T-helper 1 cell (primary cell): ENCODE measurements at regions not wholly inside any gene's neighbourhood (a gene's known extent, or its start where the extent isn't known, plus 50 kb on each side); places are given as distances from the start of the nearest gene placed in this dataset.

Experiments
- DNase-seq, 5 donors: peaks; one replicate each; pipeline ENCODE4 v3.0.0-alpha.2; 2012 to 2020

DNA sequence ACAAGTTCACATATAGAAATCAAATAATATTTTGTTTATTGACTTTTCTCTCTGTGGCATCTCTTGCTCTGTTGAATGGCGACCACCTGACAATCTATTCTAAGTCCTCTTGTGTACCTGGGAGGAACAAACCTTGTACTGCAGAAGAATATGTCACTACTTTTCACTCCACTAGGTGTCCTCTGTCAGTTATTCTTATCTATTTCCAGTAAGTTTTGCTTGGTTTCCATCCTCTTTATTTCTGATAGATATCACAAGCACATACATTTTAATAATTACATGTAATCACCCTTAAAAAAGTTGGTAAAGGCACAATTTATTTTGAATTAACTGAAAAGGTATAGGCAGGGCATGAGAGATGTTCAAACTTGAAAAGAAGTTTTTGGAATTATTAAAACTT, 238.4 kb downstream of the SNCA start:
- DNase-seq: no peak

DNA sequence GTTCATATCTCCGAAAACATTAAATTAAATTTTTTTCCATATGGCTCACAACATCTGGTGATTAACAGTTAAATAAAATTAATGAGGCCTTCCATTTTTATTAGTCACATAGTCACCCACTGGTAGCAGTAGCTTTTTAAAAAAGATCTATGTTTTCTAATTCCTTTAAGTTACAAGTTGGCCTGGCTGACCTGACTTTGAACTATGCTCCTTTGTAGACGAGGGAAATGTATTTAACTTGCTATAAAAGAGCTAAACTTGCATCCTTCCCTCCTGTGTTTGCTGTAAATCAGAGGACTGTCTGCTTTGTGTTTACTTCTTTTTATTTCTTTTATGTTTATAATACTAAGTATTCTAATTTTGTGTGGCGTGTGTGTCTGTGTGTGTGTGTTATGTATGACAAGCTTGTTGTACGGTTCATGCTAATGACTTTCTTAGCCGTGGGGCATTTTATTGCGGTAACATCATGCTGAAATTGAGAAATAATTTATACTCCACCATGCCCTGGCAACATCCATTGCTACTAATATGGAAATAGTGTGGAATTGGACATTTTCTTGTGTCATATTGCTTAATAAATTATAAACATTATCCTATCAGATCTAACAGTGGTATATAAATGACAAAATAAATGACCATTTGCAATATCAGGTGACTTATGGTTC, 241.7 kb downstream of the SNCA start:
- DNase-seq: no peak

- no peak for DNase-seq
Measured at GRCh38 chr4:89590128-89590527, 246.8 kb downstream of the SNCA start.

- DNase-seq: no peak
Measured at GRCh38 chr4:89588421-89588820, 248.5 kb downstream of the SNCA start.

DNA sequence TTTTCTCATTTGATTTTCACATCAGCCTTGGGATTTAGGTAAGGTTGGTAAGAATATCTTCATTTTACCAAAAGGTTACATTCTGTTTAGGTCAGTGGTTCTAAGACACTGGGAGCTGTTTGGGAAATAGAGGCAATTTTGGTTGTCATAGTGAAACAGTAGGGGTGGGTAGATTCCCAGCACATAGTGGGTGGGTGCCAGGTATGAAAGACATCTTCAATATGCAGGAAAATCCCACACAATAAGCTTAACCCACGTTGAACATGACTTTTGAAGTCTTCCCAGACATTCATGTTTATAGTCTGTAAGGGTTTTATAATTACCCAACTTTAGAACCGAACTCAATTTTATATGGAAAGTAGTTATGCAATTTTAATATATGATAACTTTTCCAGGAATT, 249.6 kb downstream of the SNCA start:
- DNase-seq: no peak

DNA sequence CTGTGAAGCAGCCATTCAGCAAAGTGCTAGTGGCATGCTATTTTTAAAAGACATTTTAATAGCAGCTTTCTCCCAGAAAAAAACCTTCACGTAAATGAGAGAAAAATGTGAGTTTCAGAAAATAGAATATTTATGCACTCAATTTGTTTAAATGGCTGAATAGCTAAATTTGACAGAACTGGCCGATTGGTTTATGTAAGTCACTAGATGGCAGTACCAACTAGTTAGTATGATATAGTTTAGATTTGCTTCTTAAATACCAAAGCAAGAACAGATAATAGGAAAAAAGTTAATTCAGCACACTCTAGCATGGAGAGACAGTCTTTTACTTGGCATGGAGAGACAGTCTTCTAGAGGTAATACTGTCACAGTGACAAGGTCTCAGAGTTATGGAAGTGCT, 250.1 kb downstream of the SNCA start:
- DNase-seq: no peak

DNA sequence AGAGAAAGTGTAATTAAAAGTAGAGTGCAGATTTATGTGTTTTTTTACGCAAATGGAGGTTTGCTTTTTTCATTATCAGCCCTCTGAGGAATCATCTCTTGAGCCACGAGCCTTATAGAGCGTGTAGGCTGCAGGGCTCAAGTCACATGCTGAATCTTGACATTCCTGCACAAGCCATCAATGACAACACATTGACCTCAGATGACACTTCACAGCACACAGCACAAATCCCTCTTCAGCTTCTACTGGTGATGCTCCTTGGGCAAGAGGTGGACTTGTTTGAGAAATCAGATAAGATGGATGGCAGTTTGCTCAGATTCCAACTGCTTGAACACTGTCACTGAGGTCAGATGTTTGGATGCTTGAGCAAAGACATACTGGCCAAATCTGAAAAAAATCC, 250.6 kb downstream of the SNCA start:
- DNase-seq: no peak

GRCh38 chr4:89582756-89583505, 254.0 kb downstream of the SNCA start:
- no peak for DNase-seq

DNA sequence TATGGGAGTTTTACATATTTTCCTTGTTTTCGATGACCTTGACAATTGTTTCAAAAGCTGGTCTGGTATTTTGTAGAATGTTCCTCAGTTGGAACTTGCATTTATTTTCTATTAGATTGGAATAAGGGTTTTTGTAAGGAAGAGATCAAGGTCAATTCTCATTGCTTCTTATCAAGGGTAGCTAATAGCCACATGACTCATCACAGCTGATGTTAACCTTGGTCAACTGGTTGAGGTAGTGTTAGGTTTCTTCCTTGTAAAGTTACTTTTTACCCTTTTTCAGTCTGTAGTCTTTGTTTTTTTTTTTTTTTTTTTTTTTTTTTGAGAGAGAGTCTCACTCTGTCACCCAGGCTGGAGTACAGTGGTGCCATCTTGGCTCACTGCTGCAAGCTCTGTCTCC, 257.2 kb downstream of the SNCA start:
- DNase-seq: no peak

- no peak for DNase-seq
Measured at GRCh38 chr4:89576246-89576645, 260.7 kb downstream of the SNCA start.

- DNase-seq: no peak
Measured at GRCh38 chr4:89575840-89576239, 261.1 kb downstream of the SNCA start.

DNA sequence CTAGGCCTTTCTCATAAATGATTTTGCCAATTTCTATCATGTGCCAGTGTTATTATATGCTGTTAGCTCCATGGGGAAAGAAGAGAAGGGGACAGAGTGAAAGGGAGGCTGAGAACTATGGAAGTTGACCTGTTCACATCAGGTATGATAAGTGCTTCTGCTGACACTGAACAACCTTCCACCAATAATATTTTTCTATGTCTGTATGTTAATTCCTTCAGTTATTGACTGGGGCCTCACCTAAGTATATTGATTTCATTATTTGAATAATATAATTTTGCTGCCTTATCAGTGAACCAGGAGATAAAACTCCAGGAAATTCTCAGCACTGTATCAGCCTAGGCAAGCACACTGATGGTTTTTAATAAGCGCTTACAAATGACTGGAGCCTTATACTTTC, 262.8 kb downstream of the SNCA start:
- no peak for DNase-seq

DNA sequence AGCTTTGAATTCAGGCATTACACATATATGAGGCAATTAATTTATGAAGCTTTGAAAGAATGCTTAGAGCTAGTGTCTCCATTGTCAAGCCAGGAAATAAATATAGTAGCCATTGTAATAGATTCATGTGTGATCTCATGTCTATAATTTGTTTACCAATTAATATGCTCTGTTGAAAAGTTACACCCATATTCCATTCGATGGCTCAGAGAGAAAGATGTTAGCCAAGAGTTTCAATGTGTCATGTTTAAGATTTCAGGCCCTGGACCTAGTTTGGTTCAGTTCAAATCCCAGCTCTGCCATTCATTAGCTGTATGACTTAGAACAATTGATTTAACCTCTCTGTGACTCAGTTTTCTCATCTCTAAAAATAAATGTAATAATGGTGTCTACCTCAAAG, 263.3 kb downstream of the SNCA start:
- no peak for DNase-seq

- no peak for DNase-seq
Measured at GRCh38 chr4:89572224-89572858, 264.6 kb downstream of the SNCA start.

GRCh38 chr4:89570931-89571330, 263.3 kb upstream of the GPRIN3 start:
- no peak for DNase-seq

DNA sequence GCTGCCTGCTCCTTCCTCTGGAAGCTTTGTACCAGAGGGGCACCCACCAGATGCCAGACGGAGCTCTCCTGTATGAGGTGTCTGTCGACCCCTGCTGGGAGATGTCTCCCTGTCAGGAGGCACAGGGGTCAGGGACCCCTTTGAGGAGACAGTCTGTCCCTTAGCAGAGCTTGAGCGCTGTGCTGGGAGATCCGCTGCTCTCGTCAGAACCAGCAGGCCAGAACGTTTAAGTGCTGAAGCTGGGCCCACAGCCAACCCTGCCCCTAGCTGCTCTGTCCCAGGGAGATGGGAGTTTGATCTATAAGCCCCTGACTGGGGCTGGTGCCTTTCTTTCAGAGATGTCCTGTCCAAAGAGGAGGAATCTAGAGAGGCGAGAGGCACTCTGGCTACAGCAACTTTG, 260.3 kb upstream of the GPRIN3 start:
- no peak for DNase-seq

GRCh38 chr4:89563431-89563830, 255.8 kb upstream of the GPRIN3 start:
- DNase-seq: peak in 1 of 5 donors; percentile 38

DNA sequence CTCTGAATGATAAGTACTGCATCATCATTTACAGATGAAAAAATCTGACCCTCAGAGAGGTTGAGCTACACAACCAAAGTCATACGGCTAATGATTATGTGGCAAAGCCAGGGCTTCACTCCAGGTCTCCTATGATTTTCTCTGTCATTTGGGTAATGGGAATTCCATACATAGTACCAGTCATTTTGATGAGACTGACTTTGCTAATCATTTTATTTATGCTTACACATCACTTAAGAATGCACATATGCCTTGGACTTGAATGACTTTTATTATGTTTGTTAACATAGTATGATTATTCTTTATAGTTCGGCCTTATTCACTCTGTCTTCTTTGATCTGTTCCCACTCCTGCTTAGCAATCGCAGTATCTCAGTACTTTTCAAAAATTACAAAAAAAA, 255.1 kb upstream of the GPRIN3 start:
- no peak for DNase-seq

DNA sequence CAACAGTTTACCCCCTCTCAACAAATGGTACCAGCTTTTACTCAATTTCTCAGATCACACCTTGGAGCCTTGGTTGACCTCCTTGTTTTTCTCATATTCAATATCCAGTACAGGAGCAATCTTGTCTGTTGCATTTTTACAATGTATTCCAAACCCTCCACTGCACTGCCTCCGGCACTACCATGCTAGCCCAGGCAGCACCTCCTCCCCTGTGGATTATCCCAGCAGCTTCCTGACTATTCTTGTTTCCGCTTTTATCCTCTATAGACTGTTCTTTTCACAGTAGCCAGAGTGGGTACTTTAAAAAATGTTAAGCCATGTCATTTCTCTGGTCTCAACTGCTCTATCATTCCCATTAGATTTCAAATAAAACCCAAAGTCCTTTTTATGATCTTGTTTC, 253.4 kb upstream of the GPRIN3 start:
- no peak for DNase-seq

- no peak for DNase-seq
Measured at GRCh38 chr4:89558147-89558546, 250.5 kb upstream of the GPRIN3 start.

GRCh38 chr4:89556601-89557305, 249.2 kb upstream of the GPRIN3 start:
- DNase-seq: no peak

DNA sequence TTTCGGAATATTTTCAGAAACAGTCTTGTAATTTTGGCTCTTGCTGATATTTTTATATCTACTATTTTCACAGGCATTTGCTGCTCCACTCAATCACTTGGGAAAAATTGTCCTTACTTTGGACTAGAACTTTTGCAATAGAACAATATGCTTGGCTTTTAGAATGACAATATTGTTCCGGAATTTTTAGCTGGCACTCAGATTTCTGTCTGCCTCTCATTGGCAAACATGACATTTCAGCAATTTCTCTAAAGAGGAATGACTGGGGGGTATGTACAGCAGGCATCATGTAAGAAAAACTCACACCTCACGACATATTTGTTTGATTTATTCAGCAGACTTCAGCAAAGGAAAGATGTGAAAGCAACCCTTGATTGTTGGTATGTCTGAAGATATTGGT, 243.6 kb upstream of the GPRIN3 start:
- DNase-seq: no peak

GRCh38 chr4:89549907-89550306, 242.3 kb upstream of the GPRIN3 start:
- no peak for DNase-seq

GRCh38 chr4:89545315-89545714, 237.7 kb upstream of the GPRIN3 start:
- DNase-seq: no peak
